ENCODE measurements at regions not wholly inside any gene's neighbourhood (a gene's known extent, or its start where the extent isn't known, plus 50 kb on each side); places are given as distances from the start of the nearest gene placed in this dataset.

DNA sequence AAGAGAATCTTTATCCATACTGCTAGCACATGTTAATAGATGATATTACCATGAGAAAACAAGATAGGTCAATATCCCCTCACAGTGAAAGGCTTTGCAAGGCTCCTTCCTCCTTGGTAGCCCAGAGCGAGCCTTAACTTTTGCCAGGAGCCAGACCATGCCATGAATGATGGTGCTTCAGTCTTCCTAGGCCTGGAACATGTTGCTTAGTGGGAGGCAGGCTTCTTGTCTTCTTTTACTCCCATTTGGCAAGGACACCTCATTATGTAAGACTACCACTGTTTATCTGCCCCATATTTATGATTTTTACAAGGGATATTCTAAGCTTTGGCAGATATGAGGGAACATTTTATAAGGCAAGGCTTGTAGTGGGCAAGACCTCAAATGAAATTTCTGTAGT is 90.8 kb downstream of the GJA1 start:
- DNase-seq (ENCODE audit: low read depth in 1 of 2, low spot score in 1 of 2) = no peak
- TF ChIP-seq POLR2AphosphoS5 (IDR thresholded peaks at IDR 0.05; ENCODE audit: low read depth) = no peak
- TF ChIP-seq, protein P1, sequence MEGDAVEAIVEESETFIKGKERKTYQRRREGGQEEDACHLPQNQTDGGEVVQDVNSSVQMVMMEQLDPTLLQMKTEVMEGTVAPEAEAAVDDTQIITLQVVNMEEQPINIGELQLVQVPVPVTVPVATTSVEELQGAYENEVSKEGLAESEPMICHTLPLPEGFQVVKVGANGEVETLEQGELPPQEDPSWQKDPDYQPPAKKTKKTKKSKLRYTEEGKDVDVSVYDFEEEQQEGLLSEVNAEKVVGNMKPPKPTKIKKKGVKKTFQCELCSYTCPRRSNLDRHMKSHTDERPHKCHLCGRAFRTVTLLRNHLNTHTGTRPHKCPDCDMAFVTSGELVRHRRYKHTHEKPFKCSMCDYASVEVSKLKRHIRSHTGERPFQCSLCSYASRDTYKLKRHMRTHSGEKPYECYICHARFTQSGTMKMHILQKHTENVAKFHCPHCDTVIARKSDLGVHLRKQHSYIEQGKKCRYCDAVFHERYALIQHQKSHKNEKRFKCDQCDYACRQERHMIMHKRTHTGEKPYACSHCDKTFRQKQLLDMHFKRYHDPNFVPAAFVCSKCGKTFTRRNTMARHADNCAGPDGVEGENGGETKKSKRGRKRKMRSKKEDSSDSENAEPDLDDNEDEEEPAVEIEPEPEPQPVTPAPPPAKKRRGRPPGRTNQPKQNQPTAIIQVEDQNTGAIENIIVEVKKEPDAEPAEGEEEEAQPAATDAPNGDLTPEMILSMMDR (IDR thresholded peaks at IDR 0.05; ENCODE audit: insufficient read depth, low read length) = no peak
- TF ChIP-seq GABPA (IDR thresholded peaks at IDR 0.05; ENCODE audit: low read depth) = no peak
- TF ChIP-seq, protein P2, sequence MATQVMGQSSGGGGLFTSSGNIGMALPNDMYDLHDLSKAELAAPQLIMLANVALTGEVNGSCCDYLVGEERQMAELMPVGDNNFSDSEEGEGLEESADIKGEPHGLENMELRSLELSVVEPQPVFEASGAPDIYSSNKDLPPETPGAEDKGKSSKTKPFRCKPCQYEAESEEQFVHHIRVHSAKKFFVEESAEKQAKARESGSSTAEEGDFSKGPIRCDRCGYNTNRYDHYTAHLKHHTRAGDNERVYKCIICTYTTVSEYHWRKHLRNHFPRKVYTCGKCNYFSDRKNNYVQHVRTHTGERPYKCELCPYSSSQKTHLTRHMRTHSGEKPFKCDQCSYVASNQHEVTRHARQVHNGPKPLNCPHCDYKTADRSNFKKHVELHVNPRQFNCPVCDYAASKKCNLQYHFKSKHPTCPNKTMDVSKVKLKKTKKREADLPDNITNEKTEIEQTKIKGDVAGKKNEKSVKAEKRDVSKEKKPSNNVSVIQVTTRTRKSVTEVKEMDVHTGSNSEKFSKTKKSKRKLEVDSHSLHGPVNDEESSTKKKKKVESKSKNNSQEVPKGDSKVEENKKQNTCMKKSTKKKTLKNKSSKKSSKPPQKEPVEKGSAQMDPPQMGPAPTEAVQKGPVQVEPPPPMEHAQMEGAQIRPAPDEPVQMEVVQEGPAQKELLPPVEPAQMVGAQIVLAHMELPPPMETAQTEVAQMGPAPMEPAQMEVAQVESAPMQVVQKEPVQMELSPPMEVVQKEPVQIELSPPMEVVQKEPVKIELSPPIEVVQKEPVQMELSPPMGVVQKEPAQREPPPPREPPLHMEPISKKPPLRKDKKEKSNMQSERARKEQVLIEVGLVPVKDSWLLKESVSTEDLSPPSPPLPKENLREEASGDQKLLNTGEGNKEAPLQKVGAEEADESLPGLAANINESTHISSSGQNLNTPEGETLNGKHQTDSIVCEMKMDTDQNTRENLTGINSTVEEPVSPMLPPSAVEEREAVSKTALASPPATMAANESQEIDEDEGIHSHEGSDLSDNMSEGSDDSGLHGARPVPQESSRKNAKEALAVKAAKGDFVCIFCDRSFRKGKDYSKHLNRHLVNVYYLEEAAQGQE (IDR thresholded peaks at IDR 0.05; ENCODE audit: insufficient replicate concordance, low read depth) = no peak
- TF ChIP-seq SPI1 (IDR thresholded peaks at IDR 0.05; ENCODE audit: borderline replicate concordance, low read depth) = no peak
- no peak overlapping the region for H3K4me3 ChIP-seq (replicated peaks; ENCODE audit: insufficient read depth, low read length)
- no peaks in the 10 kb centered on the region for H3K27me3 ChIP-seq (ENCODE audit: insufficient read depth, poor library complexity, severe bottlenecking)
- no peak overlapping the region for H3K27ac ChIP-seq (replicated peaks)

DNA sequence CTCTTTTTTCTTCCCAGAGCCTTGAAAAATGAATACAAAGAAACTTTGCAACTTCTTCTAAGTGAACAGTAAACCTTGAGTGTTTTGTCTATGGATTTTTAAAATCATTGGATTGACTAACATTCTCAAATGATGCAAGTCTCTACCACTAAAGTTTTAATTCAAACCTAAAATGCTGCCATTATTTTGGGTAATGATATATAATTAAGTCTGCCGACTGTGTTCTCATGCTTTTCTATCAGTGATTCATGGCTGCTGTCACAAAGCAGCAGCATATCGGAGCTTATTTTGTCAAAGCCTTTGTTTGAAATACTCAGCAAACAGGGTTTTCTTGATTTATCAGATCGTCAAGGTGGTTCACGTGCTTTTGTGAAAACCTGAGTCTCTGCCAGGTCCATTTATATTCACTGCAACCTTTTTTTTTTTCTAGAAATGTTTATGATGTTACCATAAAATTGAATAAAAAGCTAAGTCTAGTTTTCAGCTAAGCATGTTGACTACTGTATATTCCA is 96.3 kb downstream of the GJA1 start:
- H3K27ac ChIP-seq (replicated peaks) = no peak overlapping the region
- H3K4me3 ChIP-seq (replicated peaks; ENCODE audit: insufficient read depth, low read length) = no peak overlapping the region
- DNase-seq (ENCODE audit: low read depth in 1 of 2, low spot score in 1 of 2) = no peak
- H3K27me3 ChIP-seq (ENCODE audit: insufficient read depth, poor library complexity, severe bottlenecking) = no peaks in the 10 kb centered on the region
- TF ChIP-seq GABPA (IDR thresholded peaks at IDR 0.05; ENCODE audit: low read depth) (no peak), POLR2AphosphoS5 (IDR thresholded peaks at IDR 0.05; ENCODE audit: low read depth) (no peak), SPI1 (IDR thresholded peaks at IDR 0.05; ENCODE audit: borderline replicate concordance, low read depth) (no peak)
- TF ChIP-seq, protein P2 (IDR thresholded peaks at IDR 0.05; ENCODE audit: insufficient replicate concordance, low read depth) = no peak
- TF ChIP-seq, protein P1 (IDR thresholded peaks at IDR 0.05; ENCODE audit: insufficient read depth, low read length) = no peak

DNA sequence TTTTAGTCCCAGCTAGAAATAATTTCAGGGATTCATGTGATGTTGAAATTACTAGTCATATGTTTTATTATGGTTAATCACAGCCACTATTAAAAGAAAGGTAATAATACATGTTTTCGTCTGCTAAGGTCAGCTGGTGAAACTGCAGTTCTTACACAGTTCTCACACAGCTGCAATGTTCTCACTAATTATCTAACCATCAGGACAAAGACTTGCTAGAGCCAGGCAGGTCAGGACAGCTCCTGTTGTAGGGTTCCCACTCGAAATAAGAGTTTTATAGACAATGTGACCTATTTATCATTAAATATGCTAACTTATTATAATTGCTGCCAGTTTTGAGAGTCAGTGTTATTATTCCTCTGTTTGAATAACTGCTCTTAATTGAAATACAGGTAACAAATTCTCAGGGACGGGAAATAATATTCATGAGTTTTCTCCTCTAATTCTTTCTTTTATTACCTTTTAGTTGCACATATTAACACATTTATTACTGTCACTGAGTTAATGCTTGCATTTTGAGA is 97.9 kb downstream of the GJA1 start:
- DNase-seq (ENCODE audit: low read depth in 1 of 2, low spot score in 1 of 2) = no peak
- Histone ChIP-seq H3K27ac (replicated peaks) (no peak overlapping the region), H3K27me3 (ENCODE audit: insufficient read depth, poor library complexity, severe bottlenecking) (no peaks in the 10 kb centered on the region), H3K4me3 (replicated peaks; ENCODE audit: insufficient read depth, low read length) (no peak overlapping the region)
- TF ChIP-seq GABPA (IDR thresholded peaks at IDR 0.05; ENCODE audit: low read depth) (no peak), POLR2AphosphoS5 (IDR thresholded peaks at IDR 0.05; ENCODE audit: low read depth) (no peak), SPI1 (IDR thresholded peaks at IDR 0.05; ENCODE audit: borderline replicate concordance, low read depth) (no peak)
- TF ChIP-seq, protein P1 (IDR thresholded peaks at IDR 0.05; ENCODE audit: insufficient read depth, low read length) = no peak
- TF ChIP-seq, protein P2 (IDR thresholded peaks at IDR 0.05; ENCODE audit: insufficient replicate concordance, low read depth) = no peak
